Erythroblast (primary cell): ENCODE measurements at regions not wholly inside any gene's neighbourhood (a gene's known extent, or its start where the extent isn't known, plus 50 kb on each side); places are given as distances from the start of the nearest gene placed in this dataset.

ENCODE experiments used
- GATA1 ChIP-seq: IDR thresholded peaks from 2 replicates; pipeline ENCODE4 v1.6.1; 2011; ENCODE audit warnings: low read depth, mild to moderate bottlenecking, control low read depth, low read length, moderate library complexity
- POLR2A ChIP-seq: IDR thresholded peaks from 2 replicates; pipeline ENCODE4 v1.6.1; 2011; ENCODE audit warnings: mild to moderate bottlenecking, low read length

DNA sequence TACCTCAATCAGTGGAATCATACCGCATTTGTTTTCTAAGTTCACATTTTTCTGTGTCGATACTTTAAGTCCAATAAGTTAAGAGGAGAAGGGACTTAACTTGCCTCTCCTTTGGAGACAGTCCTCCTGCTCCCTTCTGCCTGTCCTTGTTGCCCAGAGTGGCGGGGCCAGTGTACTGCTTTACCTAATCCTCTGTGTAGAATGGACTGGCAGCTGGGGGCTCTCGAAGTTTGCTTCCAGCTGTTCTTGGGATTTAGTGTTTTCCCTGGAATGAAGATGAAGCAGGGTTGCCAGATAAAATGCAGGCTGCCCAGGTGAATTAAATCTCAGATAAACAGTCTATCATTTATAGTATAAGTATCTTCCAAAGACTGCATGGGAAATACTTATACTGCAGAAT is 287.6 kb upstream of the C2CD4B start:
- no peak for TF ChIP-seq POLR2A
- no peak for TF ChIP-seq GATA1
